ENCODE measurements at regions not wholly inside any gene's neighbourhood (a gene's known extent, or its start where the extent isn't known, plus 50 kb on each side); places are given as distances from the start of the nearest gene placed in this dataset.
"Not testable (repeated sequence)": the region's sequence is repeated elsewhere in the genome, so short reads cannot be mapped to it uniquely, and the experiment has no call there.

- no peak for DNase-seq (ENCODE audit: low read depth)
These were observed 108.6 kb downstream of the NRN1 start for GRCh38 chr6:5898102-5898501.

GRCh38 chr6:5896476-5897200 lies 110.1 kb downstream of the NRN1 start:
- no peak for DNase-seq (ENCODE audit: low read depth)

- DNase-seq (ENCODE audit: low read depth), result no peak
These were observed 112.4 kb downstream of the NRN1 start for GRCh38 chr6:5894357-5894756.

- no peak for DNase-seq (ENCODE audit: low read depth)
These were observed 113.4 kb downstream of the NRN1 start for GRCh38 chr6:5893295-5893694.

GRCh38 chr6:5892669-5893068 lies 114.1 kb downstream of the NRN1 start:
- DNase-seq (ENCODE audit: low read depth), result no peak

GRCh38 chr6:5878792-5879191 lies 127.9 kb downstream of the NRN1 start:
- DNase-seq (ENCODE audit: low read depth), result no peak

- DNase-seq (ENCODE audit: low read depth), result no peak
These were observed 130.6 kb downstream of the NRN1 start for GRCh38 chr6:5876076-5876475.

GRCh38 chr6:5873976-5874375 lies 132.7 kb downstream of the NRN1 start:
- DNase-seq (ENCODE audit: low read depth), result not testable (repeated sequence)

GRCh38 chr6:5871296-5871695 lies 135.4 kb downstream of the NRN1 start:
- DNase-seq (ENCODE audit: low read depth), result no peak

- no peak for DNase-seq (ENCODE audit: low read depth)
These were observed 137.0 kb downstream of the NRN1 start for GRCh38 chr6:5869676-5870075.

GRCh38 chr6:5869261-5869660 lies 137.5 kb downstream of the NRN1 start:
- DNase-seq (ENCODE audit: low read depth), result no peak

GRCh38 chr6:5866547-5867051 lies 140.1 kb downstream of the NRN1 start:
- DNase-seq (ENCODE audit: low read depth), result no peak

GRCh38 chr6:5865506-5866031 lies 141.2 kb downstream of the NRN1 start:
- DNase-seq (ENCODE audit: low read depth), result no peak

- DNase-seq (ENCODE audit: low read depth), result no peak
These were observed 145.9 kb downstream of the NRN1 start for GRCh38 chr6:5860849-5861248.

- DNase-seq (ENCODE audit: low read depth), result no peak
These were observed 150.8 kb downstream of the NRN1 start for GRCh38 chr6:5855787-5856470.

- no peak for DNase-seq (ENCODE audit: low read depth)
These were observed 151.8 kb downstream of the NRN1 start for GRCh38 chr6:5854899-5855298.

- peak; percentile 54 for DNase-seq (ENCODE audit: low read depth)
These were observed 155.4 kb downstream of the NRN1 start for GRCh38 chr6:5851261-5851757.

GRCh38 chr6:5850848-5851255 lies 155.9 kb downstream of the NRN1 start:
- no peak for DNase-seq (ENCODE audit: low read depth)

GRCh38 chr6:5846889-5847288 lies 159.8 kb downstream of the NRN1 start:
- no peak for DNase-seq (ENCODE audit: low read depth)

- no peak for DNase-seq (ENCODE audit: low read depth)
These were observed 160.4 kb downstream of the NRN1 start for GRCh38 chr6:5846335-5846734.

- DNase-seq (ENCODE audit: low read depth), result no peak
These were observed 163.6 kb downstream of the NRN1 start for GRCh38 chr6:5843078-5843477.

GRCh38 chr6:5840734-5841390 lies 165.9 kb downstream of the NRN1 start:
- DNase-seq (ENCODE audit: low read depth), result no peak
